HG03196 (cell line): ENCODE measurements at regions not wholly inside any gene's neighbourhood (a gene's known extent, or its start where the extent isn't known, plus 50 kb on each side); places are given as distances from the start of the nearest gene placed in this dataset.

Experiments
- ATAC-seq: cut with Tn5 transposase; IDR thresholded peaks from one replicate; pipeline ENCODE4 v1.9.1; 2021; ENCODE audit not compliant: unreplicated experiment

GRCh38 chr22:34038801-34039555 lies 118.7 kb upstream of the LARGE1 start:
- ATAC-seq: no peak

- ATAC-seq: no peak
Observed at GRCh38 chr22:34045311-34045710, 125.0 kb upstream of the LARGE1 start.

GRCh38 chr22:34055525-34056200 lies 135.4 kb upstream of the LARGE1 start:
- no peak for ATAC-seq

GRCh38 chr22:34057726-34058125 lies 137.4 kb upstream of the LARGE1 start:
- no peak for ATAC-seq

GRCh38 chr22:34064696-34065095 lies 144.4 kb upstream of the LARGE1 start:
- no peak for ATAC-seq

- ATAC-seq: no peak
Observed at GRCh38 chr22:34067031-34067430, 146.8 kb upstream of the LARGE1 start.

- no peak for ATAC-seq
Observed at GRCh38 chr22:34068001-34068400, 147.7 kb upstream of the LARGE1 start.

GRCh38 chr22:34070051-34070450 lies 149.8 kb upstream of the LARGE1 start:
- ATAC-seq: no peak

- no peak for ATAC-seq
Observed at GRCh38 chr22:34070531-34070930, 150.3 kb upstream of the LARGE1 start.

GRCh38 chr22:34072585-34072984 lies 152.3 kb upstream of the LARGE1 start:
- no peak for ATAC-seq

GRCh38 chr22:34080433-34080832 lies 160.2 kb upstream of the LARGE1 start:
- ATAC-seq: no peak

- ATAC-seq: no peak
Observed at GRCh38 chr22:34096770-34097169, 176.5 kb upstream of the LARGE1 start.

GRCh38 chr22:34099278-34099677 lies 179.0 kb upstream of the LARGE1 start:
- ATAC-seq: no peak

- ATAC-seq: no peak
Observed at GRCh38 chr22:34102633-34103032, 182.4 kb upstream of the LARGE1 start.

- no peak for ATAC-seq
Observed at GRCh38 chr22:34105461-34106062, 185.3 kb upstream of the LARGE1 start.

- ATAC-seq: no peak
Observed at GRCh38 chr22:34108168-34108567, 187.9 kb upstream of the LARGE1 start.

- no peak for ATAC-seq
Observed at GRCh38 chr22:34111210-34111824, 191.0 kb upstream of the LARGE1 start.

GRCh38 chr22:34113381-34113780 lies 193.1 kb upstream of the LARGE1 start:
- ATAC-seq: no peak

- ATAC-seq: no peak
Observed at GRCh38 chr22:34114406-34114805, 194.1 kb upstream of the LARGE1 start.

- no peak for ATAC-seq
Observed at GRCh38 chr22:34115722-34116121, 195.4 kb upstream of the LARGE1 start.

- no peak for ATAC-seq
Observed at GRCh38 chr22:34116126-34116525, 195.8 kb upstream of the LARGE1 start.

GRCh38 chr22:34122042-34122441 lies 201.8 kb upstream of the LARGE1 start:
- ATAC-seq: no peak
